ENCODE measurements at regions not wholly inside any gene's neighbourhood (a gene's known extent, or its start where the extent isn't known, plus 50 kb on each side); places are given as distances from the start of the nearest gene placed in this dataset.

DNA sequence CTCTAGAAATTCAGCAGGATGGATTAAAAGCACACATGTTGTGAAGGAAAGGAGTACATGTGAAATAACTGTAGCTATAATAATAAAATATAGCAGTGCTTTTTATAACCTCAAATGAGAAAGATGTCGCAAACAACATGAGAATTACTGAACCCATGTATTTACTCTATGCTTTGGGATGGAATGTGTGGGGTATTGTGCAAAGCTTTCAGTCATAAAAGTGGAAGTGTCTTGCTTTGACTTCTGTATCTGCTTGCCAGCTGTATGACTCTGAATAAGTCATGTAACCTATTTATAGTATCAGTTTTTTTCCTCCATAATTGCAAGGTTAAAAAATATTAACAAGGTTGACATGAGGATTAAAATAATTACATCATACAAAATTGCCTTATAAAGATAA, 519.3 kb upstream of the CADM2 start:
- no peak for DNase-seq (ENCODE audit: low spot score)

DNA sequence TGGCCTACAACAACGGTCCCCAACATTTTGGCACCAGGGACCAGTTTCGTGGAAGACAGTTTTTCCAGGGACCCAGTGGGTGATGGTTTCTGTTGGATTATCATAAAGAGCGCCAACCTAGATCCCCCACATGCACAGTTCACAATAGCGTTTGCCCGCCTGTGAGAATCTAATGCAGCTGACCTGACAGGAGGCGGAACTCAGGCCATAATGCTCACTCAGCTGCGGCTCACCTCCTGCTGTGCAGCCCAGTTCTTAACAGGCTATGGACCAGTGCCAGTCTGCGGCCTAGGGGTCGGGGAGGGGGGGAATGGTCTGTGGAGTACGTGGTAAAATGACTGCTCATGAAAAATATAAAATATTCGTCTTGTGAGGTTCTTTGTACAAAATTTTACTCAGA, 518.5 kb upstream of the CADM2 start:
- DNase-seq (ENCODE audit: low spot score): no peak

DNA sequence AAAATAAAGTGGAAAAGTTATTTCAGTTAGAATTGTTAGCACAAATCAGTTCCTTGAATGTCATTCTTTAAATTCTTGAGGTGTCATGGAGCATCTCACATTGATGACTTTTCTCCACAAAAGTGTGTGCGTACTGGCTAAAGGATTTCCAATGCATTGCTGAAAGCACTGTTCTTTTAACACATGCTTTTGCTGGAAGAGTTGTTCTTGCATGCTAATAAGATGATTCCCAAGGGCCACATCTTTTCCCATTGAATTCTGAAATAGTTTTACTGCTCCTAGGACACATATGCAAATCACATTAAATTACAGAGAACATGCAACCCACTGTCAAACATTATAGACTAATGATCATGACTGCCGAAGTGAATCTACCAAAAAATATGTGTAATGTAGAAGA, 516.3 kb upstream of the CADM2 start:
- DNase-seq (ENCODE audit: low spot score): no peak

DNA sequence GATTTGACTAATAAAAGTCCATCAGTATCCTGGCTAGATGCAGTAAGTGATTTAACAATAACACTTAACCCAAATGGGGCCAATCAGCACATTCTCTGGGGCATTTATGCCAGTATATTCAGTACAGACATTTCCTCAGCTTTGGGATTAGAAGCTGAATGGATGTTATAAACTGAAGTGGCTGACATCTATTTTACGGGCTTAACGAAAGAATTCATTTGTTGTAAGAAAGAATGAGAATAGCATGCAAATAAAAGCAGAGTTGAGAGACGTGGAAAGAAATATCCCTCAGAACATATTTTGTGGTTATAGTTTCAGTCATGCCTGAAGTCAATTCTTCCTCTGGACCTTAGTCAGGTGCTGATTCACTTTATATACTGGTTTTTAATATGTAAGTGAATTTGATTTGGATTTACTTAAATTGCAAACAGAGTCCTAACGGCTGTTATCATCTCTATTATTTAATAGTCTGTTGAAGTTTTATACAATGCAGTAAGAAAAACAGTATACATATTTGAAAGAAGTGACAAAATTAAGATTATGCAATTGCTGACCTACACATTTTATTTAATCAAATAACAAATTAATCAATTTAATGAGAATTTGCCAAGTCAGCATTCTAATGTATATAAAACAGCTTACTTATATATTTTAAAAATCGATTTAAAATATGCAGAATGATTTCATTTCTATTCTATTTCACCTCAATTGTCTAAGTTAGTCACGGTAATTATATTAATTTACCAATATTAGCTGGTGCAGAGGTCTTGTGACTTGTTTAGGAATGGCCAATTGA, 513.9 kb upstream of the CADM2 start:
- no peak for DNase-seq (ENCODE audit: low spot score)

DNA sequence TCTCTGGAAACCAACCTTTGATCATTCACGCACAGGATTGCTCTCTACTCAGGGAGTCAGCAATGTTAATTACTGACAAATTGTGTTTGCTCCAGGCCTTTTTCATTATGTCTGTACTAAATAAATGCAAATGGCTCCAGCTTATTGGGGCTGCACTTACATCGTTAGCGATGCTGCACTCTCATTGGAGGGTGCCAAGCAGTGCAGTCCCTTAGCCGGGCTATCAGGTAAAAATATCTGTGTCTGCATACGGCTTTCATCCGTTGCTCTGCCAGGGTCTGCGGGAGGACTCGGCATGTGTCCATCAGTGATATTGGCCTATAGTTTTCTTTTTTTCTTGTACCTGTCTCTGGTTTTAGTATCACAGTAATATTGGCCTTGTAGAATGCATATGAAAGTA, 471.5 kb upstream of the CADM2 start:
- DNase-seq (ENCODE audit: low spot score): no peak

DNA sequence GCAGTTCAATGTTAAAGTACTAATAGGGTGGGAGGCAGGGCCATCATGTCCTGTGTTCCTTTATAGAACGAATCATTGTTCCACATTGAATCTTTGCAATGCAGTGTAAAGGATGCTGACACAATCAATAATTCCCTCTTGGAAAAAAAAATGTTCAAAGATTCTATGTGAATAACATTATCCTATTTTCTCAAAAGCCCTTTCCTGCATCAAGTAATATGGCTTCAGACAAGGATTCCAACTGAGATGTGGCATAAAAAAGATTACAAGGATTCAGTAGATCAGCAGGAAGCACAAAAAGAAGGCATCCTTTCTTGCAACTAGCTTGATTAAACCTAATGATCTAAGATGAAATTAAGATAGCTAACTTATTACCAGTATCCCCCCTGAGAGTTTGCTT, 454.0 kb upstream of the CADM2 start:
- no peak for DNase-seq (ENCODE audit: low spot score)

DNA sequence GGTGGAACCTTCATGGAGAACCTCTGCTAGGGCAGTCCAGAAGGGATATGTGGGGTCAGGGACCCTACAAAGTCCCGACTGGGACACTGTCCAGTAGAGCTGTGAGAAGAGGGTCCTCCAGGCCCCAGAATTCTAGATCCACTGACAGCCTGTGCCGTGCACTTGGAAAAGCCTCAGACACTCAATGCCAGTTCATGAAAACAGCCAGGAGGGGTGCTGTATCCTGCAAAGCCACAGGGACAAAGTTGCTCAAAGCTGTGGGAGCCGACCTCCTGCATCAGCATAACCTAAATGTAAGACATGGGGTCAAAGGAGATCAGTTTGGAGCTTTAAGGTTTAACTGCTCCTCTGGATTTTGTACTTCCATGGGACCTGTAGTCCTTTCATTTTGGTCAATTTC, 448.8 kb upstream of the CADM2 start:
- no peak for DNase-seq (ENCODE audit: low spot score)

DNA sequence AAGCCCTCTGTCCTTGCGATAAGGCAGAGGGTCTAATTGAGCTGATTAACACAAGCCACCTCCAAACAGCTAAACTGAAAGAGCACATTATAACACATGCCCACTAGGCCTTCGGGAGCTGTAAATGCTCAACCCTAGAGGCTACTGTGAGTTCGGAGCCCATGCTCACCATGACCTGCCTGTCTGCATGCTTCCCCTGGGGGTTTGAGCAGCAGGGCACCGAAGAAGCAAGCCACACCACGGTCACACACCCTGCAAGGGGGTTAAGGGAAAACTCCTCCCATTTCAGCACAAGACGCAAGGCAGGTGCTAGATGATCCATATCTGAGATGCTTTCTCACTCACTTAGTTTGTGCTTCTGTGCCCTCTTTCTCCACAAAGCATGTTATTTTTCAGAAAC, 435.9 kb upstream of the CADM2 start:
- DNase-seq (ENCODE audit: low spot score): no peak

DNA sequence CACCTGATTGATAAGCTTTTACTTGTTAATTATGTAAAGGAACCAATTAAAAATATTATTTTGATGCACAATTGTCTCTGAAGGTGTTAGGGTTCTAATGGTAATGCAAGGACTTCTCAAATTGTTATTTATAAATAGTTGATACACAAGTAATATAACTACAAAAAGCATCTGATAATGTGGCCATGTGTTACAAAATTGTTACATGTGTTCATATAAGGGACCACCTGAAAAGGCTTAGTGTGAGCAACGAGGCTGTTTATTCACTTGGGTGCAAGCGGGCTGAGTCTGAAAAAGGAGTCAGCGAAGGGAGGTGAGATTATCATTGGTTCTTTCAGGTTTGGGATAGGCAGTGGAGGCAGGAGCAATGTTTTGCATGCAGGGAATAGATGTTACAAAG, 421.9 kb upstream of the CADM2 start:
- DNase-seq (ENCODE audit: low spot score): no peak

DNA sequence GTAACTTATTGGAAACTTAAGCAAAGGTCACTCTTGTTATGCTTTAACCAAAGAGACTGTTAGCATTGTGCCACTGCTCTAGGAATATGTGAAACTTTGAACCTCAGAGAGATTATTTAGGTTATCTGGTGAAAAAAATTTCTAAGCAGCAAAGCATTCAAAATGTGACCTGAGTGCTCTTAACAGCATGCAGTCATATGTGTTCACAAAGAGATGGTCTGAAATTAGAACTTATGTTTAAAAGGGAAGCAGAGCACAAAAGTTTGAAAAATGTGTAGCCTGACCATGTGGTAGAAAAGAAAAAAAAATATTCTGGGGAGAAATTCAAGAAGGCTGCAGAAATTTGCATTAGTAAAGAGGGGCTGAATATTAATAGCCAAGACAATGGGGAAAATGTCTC, 420.2 kb upstream of the CADM2 start:
- no peak for DNase-seq (ENCODE audit: low spot score)

DNA sequence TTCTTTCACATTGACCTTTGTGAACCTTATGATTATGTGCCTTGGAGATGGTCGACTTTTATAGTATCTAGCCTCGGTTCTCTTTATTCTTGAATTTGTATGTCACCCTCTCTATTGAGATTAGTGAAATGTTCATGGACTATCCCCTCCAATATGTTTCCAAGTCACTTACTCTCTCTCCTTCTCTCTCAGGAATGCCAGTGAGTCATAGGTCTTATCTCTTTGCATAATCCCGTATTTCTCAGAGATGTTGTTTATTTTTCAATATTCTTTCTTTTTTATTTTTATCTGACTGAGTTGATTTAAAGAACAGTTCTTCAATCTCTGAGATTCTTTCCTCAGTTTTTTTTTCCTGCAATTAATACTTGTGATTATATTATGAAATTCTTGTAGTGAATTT, 411.6 kb upstream of the CADM2 start:
- DNase-seq (ENCODE audit: low spot score): no peak

DNA sequence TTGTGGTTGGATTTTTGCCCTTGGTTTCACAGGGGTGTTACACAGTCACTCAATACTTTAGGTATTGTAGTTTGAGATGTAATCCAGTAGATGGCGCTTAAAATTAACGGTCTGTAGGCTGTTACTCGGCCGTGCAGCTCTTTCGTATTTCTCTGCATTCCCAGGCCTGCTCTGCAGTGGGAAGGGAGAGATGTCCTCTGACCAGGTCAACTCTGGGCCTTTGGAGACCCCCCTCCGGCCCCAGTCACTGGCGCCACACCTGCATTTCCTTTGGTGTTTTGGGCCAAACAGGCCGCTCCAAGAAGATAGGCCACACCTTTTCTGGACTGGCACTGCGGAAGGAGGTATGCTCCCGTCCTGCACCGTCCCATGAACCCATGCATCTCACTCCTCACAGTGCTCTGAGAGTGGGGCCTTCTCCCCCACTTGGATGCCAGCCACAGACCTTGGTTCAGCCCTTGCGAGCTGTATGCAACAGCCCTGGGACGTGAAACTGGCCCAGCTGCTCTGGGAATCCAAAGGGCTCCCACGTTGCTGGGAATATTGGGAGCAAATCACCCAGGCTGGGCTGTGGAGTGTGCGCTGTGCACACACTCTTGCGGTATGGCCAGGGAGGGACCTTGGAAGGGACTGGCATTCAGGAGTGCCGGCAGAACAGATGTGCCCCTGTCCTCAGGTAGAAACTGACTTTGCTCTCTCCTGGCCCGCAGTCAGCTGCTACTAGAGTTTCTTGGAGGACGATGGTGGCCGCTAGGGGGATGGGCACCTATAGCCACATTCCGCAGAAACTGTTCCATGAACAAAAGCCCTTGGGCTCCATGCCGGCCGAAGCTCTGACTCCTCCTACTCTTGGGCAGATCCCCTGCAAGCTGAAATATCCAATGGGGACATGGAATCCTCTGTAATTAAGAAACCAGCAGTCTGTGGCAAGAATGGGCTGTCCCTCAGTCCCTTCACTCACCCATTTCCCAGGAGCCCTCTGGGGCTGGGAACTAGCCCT, 410.5 kb upstream of the CADM2 start:
- peak; percentile 45 for DNase-seq (ENCODE audit: low spot score)

DNA sequence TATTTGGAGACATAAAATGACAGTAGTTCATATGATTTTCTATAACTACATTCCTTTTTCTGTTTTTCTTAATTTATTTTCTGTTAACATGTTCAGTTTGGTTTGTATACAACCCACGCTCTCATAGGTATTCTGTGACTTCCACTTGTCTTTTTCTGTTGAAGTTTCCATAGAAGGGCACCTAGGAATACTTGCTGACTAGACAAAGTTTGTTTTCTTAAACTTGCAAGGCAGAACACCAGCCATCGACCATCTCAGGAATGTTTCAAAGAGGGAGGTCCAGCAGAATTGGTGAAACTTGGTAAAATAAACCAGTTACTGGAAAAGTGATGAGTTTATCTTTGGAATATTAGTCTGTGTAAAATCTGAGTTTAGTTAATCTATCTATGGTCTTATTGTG, 403.2 kb upstream of the CADM2 start:
- DNase-seq (ENCODE audit: low spot score): no peak

DNA sequence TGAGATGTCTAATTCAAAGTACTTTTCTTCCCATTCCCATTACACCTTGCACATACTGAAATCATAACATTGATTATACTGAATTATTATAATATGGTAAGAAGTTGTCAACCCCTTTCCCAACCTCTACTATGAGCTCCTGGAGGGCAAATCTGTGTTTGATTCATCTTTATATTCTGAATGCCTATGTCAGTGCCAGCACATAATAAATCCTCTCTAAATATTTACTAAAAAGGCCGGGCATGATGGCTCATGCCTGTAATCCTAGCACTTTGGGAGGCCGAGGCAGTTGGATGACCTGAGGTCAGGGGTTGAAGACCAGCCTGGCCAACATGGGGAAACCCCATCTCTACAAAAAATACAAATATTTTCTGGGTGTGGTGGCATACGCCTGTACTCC, 392.5 kb upstream of the CADM2 start:
- DNase-seq (ENCODE audit: low spot score): no peak

DNA sequence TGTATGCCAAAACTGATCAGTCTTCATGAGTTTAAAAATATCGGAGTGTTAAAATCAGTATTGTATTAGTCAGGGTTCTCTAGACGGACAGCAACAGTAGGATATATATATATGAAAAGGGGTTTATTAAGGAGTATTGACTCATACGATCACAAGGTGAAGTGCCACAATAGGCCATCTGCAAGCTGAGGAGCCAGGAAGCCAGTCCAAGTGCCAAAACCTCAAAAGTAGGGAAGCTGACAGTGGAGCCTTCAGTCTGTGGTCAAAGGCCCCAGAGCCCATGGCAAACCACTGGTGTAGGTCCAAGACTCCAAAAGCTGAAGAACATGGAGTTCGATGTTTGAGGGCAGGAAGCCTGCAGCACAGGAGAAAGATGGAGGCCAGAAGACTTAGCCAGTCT, 391.0 kb upstream of the CADM2 start:
- no peak for DNase-seq (ENCODE audit: low spot score)

DNA sequence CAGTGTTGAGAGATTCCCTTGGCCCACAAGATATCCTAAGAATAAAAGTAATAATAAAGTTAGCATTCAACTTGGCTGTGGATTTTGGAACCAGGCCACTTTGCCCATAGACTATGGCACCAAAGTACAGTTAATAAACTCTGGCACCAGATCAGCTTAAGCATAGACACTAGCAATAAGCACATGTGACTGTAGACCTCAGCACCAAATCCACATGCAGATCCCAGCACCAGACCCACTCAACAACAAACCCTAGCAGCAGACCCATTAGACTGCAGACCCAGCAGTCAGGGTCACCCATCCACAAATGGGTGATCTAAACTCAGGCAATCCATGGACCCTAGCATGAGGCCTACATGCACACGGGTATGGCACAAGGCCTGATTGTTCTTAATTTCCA, 384.8 kb upstream of the CADM2 start:
- DNase-seq (ENCODE audit: low spot score): no peak

DNA sequence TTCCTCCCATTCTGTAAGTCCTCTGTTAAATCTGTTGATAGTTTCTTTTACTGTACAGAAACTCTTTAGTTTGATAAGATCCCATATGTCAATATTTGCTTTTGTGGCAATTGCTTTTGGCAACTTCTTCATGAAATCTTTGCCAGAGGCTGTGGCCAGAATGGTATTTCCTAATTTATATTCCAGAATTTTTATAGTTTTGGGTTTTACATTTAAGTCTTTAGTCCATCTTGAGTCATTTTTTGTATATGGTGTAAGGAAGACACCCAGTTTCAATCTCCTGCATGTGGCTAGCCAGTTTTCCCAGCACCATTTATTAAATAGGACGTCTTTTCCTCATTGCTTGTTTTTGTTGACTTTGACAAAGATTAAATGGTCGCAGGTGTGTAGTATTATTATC, 372.4 kb upstream of the CADM2 start:
- no peak for DNase-seq (ENCODE audit: low spot score)

DNA sequence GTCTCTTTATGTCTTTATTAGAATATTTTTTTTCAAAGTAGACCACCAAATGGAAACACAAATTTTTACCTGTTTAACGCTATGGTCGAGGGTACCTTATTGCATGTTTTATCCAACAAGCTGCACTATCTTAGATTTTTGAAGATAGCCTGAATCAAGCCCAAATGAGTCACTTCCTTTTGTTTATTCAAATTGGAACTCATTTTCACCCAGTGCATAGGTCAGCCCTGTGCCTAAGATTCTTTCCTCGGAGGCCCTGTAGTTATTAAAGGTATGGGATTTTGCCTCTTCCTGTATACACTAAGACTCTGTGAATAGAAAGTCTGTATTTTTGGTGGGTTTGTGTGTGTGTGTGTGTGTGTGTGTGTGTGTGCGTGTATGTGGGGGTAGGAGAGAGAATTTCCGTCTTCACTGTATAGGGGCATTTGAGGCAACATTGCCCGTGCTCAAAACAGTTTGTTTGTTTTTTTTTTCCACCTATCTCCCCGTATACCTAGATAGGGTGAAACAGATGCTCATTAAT, 358.0 kb upstream of the CADM2 start:
- no peak for DNase-seq (ENCODE audit: low spot score)

DNA sequence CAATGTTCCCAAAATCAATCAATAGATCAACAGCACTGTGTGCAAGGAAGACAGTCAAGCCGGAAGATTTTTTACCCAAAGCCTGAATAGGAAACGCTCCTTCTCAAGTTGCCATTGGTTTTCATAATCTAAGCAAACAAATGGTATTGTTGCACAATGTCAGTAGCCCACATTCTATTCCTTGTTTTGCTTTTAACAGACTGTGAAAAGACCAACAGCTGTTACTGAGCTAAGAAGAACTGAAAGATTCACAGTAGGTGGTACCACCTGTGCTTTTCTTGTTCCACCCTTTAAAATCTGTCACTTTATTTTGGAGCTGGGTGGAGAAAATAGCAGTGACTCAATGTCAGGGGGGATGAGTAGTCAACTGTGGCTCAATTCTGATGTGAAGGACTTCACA, 357.5 kb upstream of the CADM2 start:
- no peak for DNase-seq (ENCODE audit: low spot score)

DNA sequence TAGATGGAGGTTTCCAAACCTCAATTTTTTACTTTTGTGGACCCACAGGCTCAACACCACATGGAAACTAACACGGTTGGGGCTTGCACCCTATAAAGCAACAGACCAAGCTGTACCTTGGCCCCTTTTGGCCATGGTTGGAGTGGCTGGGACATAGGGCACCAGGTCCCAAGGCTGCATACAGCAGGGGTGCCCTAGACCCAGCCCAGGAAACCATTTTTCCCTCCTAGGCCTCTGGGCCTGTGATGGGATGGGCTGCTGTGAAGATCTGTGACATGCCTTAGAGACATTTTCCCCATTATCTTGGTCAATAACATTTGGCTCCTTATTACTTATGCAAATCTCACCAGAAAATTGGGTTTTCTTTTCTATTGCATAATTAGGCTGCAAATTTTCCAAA, 337.0 kb upstream of the CADM2 start:
- no peak for DNase-seq (ENCODE audit: low spot score)

DNA sequence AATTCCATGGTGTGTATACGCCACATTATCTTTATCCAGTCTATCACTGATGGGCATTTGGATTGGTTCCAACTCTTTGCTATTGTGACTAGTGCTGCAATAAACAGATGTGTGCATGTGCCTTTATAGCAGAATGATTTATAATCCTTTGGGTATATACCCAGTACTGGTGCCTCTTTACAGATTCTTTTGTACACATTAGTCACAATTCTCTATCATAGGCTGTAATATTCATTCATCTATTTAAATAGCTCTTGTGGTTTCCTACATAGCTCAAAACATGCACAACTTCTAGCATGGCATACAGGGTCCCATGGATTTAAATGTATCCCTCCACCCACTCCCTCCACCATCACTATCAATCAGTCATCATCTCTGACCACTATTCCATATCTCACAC, 324.1 kb upstream of the CADM2 start:
- DNase-seq (ENCODE audit: low spot score): no peak

DNA sequence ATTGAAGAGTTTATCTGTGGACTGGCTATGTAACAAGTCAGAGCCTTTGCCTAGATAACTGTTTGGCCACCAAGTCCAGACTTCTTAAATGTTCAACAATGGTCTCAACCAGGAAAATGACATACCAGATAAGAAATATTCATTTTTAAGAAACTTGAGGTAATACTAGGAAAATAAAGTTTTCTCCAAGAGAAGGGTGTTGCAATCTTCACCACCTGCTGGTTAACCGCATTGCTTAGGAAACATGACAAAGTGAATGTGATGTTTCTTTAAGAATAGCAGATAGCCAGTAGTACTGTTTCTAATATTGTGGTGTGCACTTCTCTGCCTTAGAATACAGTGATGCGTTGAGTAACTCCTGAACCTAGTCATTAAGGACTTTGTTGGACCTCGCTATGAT, 321.5 kb upstream of the CADM2 start:
- DNase-seq (ENCODE audit: low spot score): no peak

DNA sequence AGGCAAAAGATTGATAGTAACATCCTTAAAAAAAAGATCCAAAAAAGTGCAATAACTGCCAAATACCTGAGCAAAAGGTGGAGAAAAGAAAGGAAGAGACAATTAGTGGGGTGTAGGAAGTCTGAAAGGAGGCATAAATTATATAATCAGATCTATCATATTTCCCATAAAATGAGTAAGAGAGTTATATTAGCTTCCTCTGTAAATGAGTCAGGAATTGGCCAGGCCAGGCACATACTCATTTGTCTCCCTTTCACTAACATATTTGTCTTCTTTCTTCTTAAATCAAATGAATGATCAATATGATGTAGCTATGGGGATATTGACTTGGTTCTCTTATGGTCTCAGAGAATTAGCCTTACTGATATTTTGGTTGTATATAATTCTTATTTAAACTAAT, 292.3 kb upstream of the CADM2 start:
- DNase-seq (ENCODE audit: low spot score): no peak
